ENCODE measurements at regions not wholly inside any gene's neighbourhood (a gene's known extent, or its start where the extent isn't known, plus 50 kb on each side); places are given as distances from the start of the nearest gene placed in this dataset.

DNA sequence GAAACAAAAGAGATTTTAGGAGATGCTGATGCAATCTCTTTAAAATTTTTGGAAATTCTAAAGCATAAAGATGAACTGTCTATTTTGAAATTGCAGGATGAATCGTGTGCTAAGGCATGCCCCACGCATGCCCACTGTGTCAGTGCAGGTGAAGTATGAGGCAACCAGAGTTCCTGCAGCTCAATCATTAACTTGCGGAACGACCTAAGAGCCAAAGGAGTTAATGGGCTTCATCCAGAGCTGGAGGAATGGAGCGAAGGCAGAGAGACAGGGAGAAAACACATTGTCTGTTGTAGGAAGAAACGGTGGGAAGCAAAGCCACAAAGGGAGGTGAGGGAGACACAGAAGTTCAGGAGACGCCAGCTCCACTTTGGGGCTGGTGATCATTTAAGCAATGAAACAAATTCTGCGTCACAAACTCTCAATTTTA lies 265.2 kb downstream of the CCDC85A start:
- TF ChIP-seq, protein P1, sequence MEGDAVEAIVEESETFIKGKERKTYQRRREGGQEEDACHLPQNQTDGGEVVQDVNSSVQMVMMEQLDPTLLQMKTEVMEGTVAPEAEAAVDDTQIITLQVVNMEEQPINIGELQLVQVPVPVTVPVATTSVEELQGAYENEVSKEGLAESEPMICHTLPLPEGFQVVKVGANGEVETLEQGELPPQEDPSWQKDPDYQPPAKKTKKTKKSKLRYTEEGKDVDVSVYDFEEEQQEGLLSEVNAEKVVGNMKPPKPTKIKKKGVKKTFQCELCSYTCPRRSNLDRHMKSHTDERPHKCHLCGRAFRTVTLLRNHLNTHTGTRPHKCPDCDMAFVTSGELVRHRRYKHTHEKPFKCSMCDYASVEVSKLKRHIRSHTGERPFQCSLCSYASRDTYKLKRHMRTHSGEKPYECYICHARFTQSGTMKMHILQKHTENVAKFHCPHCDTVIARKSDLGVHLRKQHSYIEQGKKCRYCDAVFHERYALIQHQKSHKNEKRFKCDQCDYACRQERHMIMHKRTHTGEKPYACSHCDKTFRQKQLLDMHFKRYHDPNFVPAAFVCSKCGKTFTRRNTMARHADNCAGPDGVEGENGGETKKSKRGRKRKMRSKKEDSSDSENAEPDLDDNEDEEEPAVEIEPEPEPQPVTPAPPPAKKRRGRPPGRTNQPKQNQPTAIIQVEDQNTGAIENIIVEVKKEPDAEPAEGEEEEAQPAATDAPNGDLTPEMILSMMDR (IDR thresholded peaks at IDR 0.05) = no peak
- no peak for TF ChIP-seq POLR2A (IDR thresholded peaks at IDR 0.05)
